HepG2 (cell line): ENCODE measurements at regions not wholly inside any gene's neighbourhood (a gene's known extent, or its start where the extent isn't known, plus 50 kb on each side); places are given as distances from the start of the nearest gene placed in this dataset.

Source experiments
- ATAC-seq: fragments of 200-7000 bp; cut with Tn5 transposase; 3 replicates; pipeline ENCODE4 v1.9.1; 2020; ENCODE audit warnings: mild to moderate bottlenecking, moderate library complexity
- BruUV-seq: library from RNA; stranded (reverse); fragments of 400-500 nt; replicated peaks from 2 replicates; lab custom pipeline; 2021; lab: Mats Ljungman, UMichigan
- CTCF ChIA-PET: fragments of 300-600 bp; formaldehyde crosslinking; extraction: SDS; loops from one replicate; lab custom pipeline; 2021; ENCODE audit warnings: low total read pairs, inconsistent platforms, low intra/inter-chr PET ratio; lab: Yijun Ruan, JAX
- POLR2A ChIA-PET: fragments of 350-600 bp; sonication (Branson Sonifier 250); formaldehyde crosslinking; loops from one replicate; lab custom pipeline; 2020; ENCODE audit warnings: antibody characterized with exemption, inconsistent platforms; lab: Yijun Ruan, JAX
- DNase-seq: peaks from one replicate; pipeline ENCODE4 v3.0.0-alpha.2; 2015; ENCODE audit warnings: low spot score
- FAIRE-seq: peaks from 3 replicates; lab custom pipeline; 2011; peaks lifted over from hg19 to GRCh38; lab: Jason Lieb, UNC
- H2AFZ ChIP-seq: one replicate; pipeline ENCODE4 v1.6.1; 2011; ENCODE audit warnings: low read length, inconsistent platforms
- H3K27ac ChIP-seq: fragments of 300-600 bp; 3 replicates; pipeline ENCODE4 v1.8.0; 2011; ENCODE audit warnings: mixed run types, mild to moderate bottlenecking, mixed read lengths, low read length, inconsistent platforms; ENCODE audit not compliant: insufficient read depth; ENCODE audit errors: extremely low read length
- H3K27me3 ChIP-seq, 2 experiments: fragments of 200-600 bp in 1 of 2; 2 replicates in 1 of 2; 3 replicates in 1 of 2; pipeline versions ENCODE4 v1.6.0 to v1.8.0; 2011; ENCODE audit warnings: low read length in 2 of 2, mild to moderate bottlenecking in 2 of 2, moderate library complexity in 2 of 2, inconsistent platforms in 1 of 2; ENCODE audit not compliant: insufficient read depth in 2 of 2, control insufficient read depth in 1 of 2
- H3K36me3 ChIP-seq, 2 experiments: fragments of 200-600 bp in 1 of 2; replicated peaks in 1 of 2; 2 replicates in 1 of 2; 3 replicates in 1 of 2; pipeline versions ENCODE4 v1.5.1 to v1.8.0; 2011; ENCODE audit warnings: low read length in 2 of 2, inconsistent platforms in 1 of 2; ENCODE audit not compliant: insufficient read depth in 2 of 2, control insufficient read depth in 1 of 2
- H3K4me1 ChIP-seq: 2 replicates; pipeline ENCODE4 v1.5.1; 2012; ENCODE audit warnings: low read length, inconsistent platforms; ENCODE audit not compliant: insufficient read depth
- H3K4me2 ChIP-seq: 2 replicates; pipeline ENCODE4 v1.6.0; 2011; ENCODE audit warnings: low read depth, low read length, inconsistent platforms
- H3K4me3 ChIP-seq, 3 experiments: fragments of 200-600 bp in 1 of 3; sonication (generic), shearing (Covaris generic) in 1 of 3; replicated peaks in 1 of 3; 2 replicates each; pipeline ENCODE4 v1.5.1; 2011 to 2016; ENCODE audit warnings: low read length in 3 of 3, inconsistent platforms in 2 of 3, low read depth in 2 of 3, mild to moderate bottlenecking in 2 of 3, control low read depth in 1 of 3, mixed read lengths in 1 of 3; ENCODE audit not compliant: insufficient read depth in 1 of 3
- H3K79me2 ChIP-seq: one replicate; pipeline ENCODE4 v1.6.1; 2011; ENCODE audit warnings: low read length, inconsistent platforms; ENCODE audit not compliant: insufficient read depth
- H3K9ac ChIP-seq: 2 replicates; pipeline ENCODE4 v1.6.0; 2011; ENCODE audit warnings: mild to moderate bottlenecking, low read depth, low read length, inconsistent platforms; ENCODE audit not compliant: insufficient read depth
- H3K9me3 ChIP-seq: 2 replicates; pipeline ENCODE4 v1.5.1; 2012; ENCODE audit warnings: mild to moderate bottlenecking, low read length
- H4K20me1 ChIP-seq: 2 replicates; pipeline ENCODE4 v1.6.0; 2011; ENCODE audit warnings: inconsistent platforms, mild to moderate bottlenecking, low read length, moderate library complexity; ENCODE audit not compliant: insufficient read depth
- BHLHE40 ChIP-seq: IDR thresholded peaks from 2 replicates; pipeline ENCODE4 v1.6.1; 2011; ENCODE audit warnings: low read length, improper control_type of control experiment
- HOXA5 ChIP-seq: sonication (generic); formaldehyde crosslinking; IDR thresholded peaks from 2 replicates; pipeline ENCODE4 v1.4.0; 2020; ENCODE audit warnings: missing genetic modification reagents
- MTERF4 ChIP-seq: sonication (generic); formaldehyde crosslinking; IDR thresholded peaks from 2 replicates; pipeline ENCODE4 v1.8.0; 2023; ENCODE audit warnings: mild to moderate bottlenecking, missing genetic modification reagents
- NAIF1 ChIP-seq: sonication (generic); formaldehyde crosslinking; IDR thresholded peaks from 2 replicates; pipeline ENCODE4 v1.5.0; 2020; ENCODE audit warnings: mild to moderate bottlenecking, missing genetic modification reagents, borderline replicate concordance
- POGK ChIP-seq: sonication (generic); formaldehyde crosslinking; conservative IDR thresholded peaks from 2 replicates; pipeline ENCODE4 v1.8.0; 2022; ENCODE audit warnings: mild to moderate bottlenecking, moderate library complexity, missing genetic modification reagents
- SRF ChIP-seq: IDR thresholded peaks from 2 replicates; pipeline ENCODE4 v1.6.1; 2011; ENCODE audit warnings: mild to moderate bottlenecking, low read depth, low read length, moderate library complexity
- SRSF1 ChIP-seq: fragments of 200-400 bp; formaldehyde crosslinking; optimal IDR thresholded peaks from 2 replicates; pipeline ENCODE3; 2017; ENCODE audit warnings: mild to moderate bottlenecking, low read depth, low read length, moderate library complexity
- TBX2 ChIP-seq: sonication (generic); formaldehyde crosslinking; IDR thresholded peaks from 2 replicates; pipeline ENCODE4 v1.5.0; 2020; ENCODE audit warnings: missing genetic modification reagents, mild to moderate bottlenecking, borderline replicate concordance
- ZFP41 ChIP-seq: sonication (generic); formaldehyde crosslinking; IDR thresholded peaks from 2 replicates; pipeline ENCODE4 v1.4.0; 2020; ENCODE audit warnings: mild to moderate bottlenecking, missing genetic modification reagents, borderline replicate concordance
- ZHX2 ChIP-seq, 2 experiments: sonication (generic) in 1 of 2; formaldehyde crosslinking in 1 of 2; IDR thresholded peaks; 2 replicates each; pipeline versions ENCODE4 v1.6.1 to v1.9.0; 2014 to 2022; ENCODE audit warnings: antibody characterized with exemption in 1 of 2, borderline replicate concordance in 1 of 2, inconsistent platforms in 1 of 2, low read depth in 1 of 2, missing genetic modification reagents in 1 of 2
- ZNF296 ChIP-seq: sonication (generic); formaldehyde crosslinking; conservative IDR thresholded peaks from 2 replicates; pipeline ENCODE4 v1.5.0; 2020; ENCODE audit warnings: mild to moderate bottlenecking, missing genetic modification reagents
- ZNF468 ChIP-seq: sonication (generic); formaldehyde crosslinking; IDR thresholded peaks from 2 replicates; pipeline ENCODE4 v1.8.0; 2022; ENCODE audit warnings: mild to moderate bottlenecking, moderate library complexity, missing genetic modification reagents
- ZNF513 ChIP-seq: sonication (generic); formaldehyde crosslinking; conservative IDR thresholded peaks from 2 replicates; pipeline ENCODE4 v1.5.0; 2020; ENCODE audit warnings: missing genetic modification reagents
- ZNF766 ChIP-seq: sonication (generic); formaldehyde crosslinking; IDR thresholded peaks from 2 replicates; pipeline ENCODE4 v1.5.0; 2020; ENCODE audit warnings: missing genetic modification reagents, borderline replicate concordance
- ZNF782 ChIP-seq: sonication (generic); formaldehyde crosslinking; IDR thresholded peaks from 2 replicates; pipeline ENCODE4 v1.4.0; 2020; ENCODE audit warnings: missing genetic modification reagents, mild to moderate bottlenecking, borderline replicate concordance
- ZNF792 ChIP-seq: IDR thresholded peaks from 2 replicates; pipeline ENCODE4 v1.6.1; 2016
- WGBS: methylation state at CpG from one replicate; pipeline ENCODE4 v1.1.6; 2017; ENCODE audit warnings: low lambda C conversion rate; 5-methylcytosine and 5-hydroxymethylcytosine counted together
- in situ Hi-C: cut with HindIII; loops from 2 replicates; pipeline ENCODE4 v1.10.0; 2017; ENCODE audit warnings: low pct_unique_long_range_greater_than_20kb; ENCODE audit not compliant: extremely low pct_ligation_motif_present
- intact Hi-C: fragments of 100-400 bp; cut with micrococcal nuclease; formaldehyde crosslinking; loops from one replicate; pipeline ENCODE4 v1.10.0; 2022; ENCODE audit not compliant: unreplicated experiment

- intact Hi-C loops, result no loop called here
- ChIA-PET CTCF (no interaction called here), POLR2A (no interaction called here)
- no peaks in the 10 kb centered on the region for H3K27me3 ChIP-seq
- no peak overlapping the region for H3K27ac ChIP-seq
- no peak overlapping the region for H3K4me2 ChIP-seq
- no peaks in the 10 kb centered on the region for H3K9me3 ChIP-seq
- 68% methylated on average over 3 of the region's 3 CpGs for WGBS
- H3K79me2 ChIP-seq, result no peaks in the 10 kb centered on the region
- H3K9ac ChIP-seq, result no peak overlapping the region
- H4K20me1 ChIP-seq, result no peaks in the 10 kb centered on the region
- DNase-seq (no peak), FAIRE-seq (no peak), ATAC-seq (no peak)
- H3K4me1 ChIP-seq, result no peaks in the 10 kb centered on the region
- in situ Hi-C loops, result no loop called here
- no peak overlapping the region for H3K4me3 ChIP-seq
- no peaks in the 10 kb centered on the region for H3K36me3 ChIP-seq
- H2AFZ ChIP-seq, result no peak overlapping the region
- BruUV-seq, result no TSS peak
- no peak for TF ChIP-seq ZHX2 (IDR thresholded peaks at IDR 0.05; ENCODE audit: low read depth)
- TF ChIP-seq ZHX2 (CRISPR knock-in tag; IDR thresholded peaks at IDR 0.05; ENCODE audit: borderline replicate concordance), result no peak
- no peak for TF ChIP-seq BHLHE40
- no peak for TF ChIP-seq HOXA5 (CRISPR knock-in tag)
- TF ChIP-seq POGK (CRISPR knock-in tag), result no peak
- TF ChIP-seq MTERF4, result no peak
- TF ChIP-seq ZNF513 (CRISPR knock-in tag), result no peak
- no peak for TF ChIP-seq SRF
- no peak for TF ChIP-seq ZNF468 (CRISPR knock-in tag)
- no peak for TF ChIP-seq TBX2
- TF ChIP-seq ZNF296 (CRISPR knock-in tag), result no peak
- TF ChIP-seq ZNF766, result no peak
- no peak for TF ChIP-seq SRSF1
- no peak for TF ChIP-seq ZNF792 (CRISPR knock-in tag)
- TF ChIP-seq NAIF1 (CRISPR knock-in tag), result no peak
- TF ChIP-seq ZFP41 (CRISPR knock-in tag), result no peak
- TF ChIP-seq ZNF782 (CRISPR knock-in tag), result no peak
These were observed 70.9 kb upstream of the PCGF5 start for GRCh38 chr10:91149550-91149949.
